HUES64 (cell line): ENCODE measurements at regions not wholly inside any gene's neighbourhood (a gene's known extent, or its start where the extent isn't known, plus 50 kb on each side); places are given as distances from the start of the nearest gene placed in this dataset.
"Not testable (repeated sequence)": the region's sequence is repeated elsewhere in the genome, so short reads cannot be mapped to it uniquely, and the experiment has no call there.

Experiments
- H3K27ac ChIP-seq: 2 replicates; pipeline ENCODE4 v1.7.0; 2013; ENCODE audit warnings: low read depth, low read length, inconsistent platforms
- H3K27me3 ChIP-seq: 2 replicates; pipeline ENCODE4 v1.6.1; 2013; ENCODE audit warnings: mild to moderate bottlenecking, low read length; ENCODE audit not compliant: insufficient read depth
- H3K36me3 ChIP-seq: 2 replicates; pipeline ENCODE4 v1.6.1; 2013; ENCODE audit warnings: mild to moderate bottlenecking, low read length; ENCODE audit not compliant: insufficient read depth
- H3K4me1 ChIP-seq: 2 replicates; pipeline ENCODE4 v1.6.1; 2013; ENCODE audit warnings: mild to moderate bottlenecking, low read length, moderate library complexity; ENCODE audit not compliant: insufficient read depth
- H3K4me3 ChIP-seq: 2 replicates; pipeline ENCODE4 v1.5.1; 2013; ENCODE audit warnings: mild to moderate bottlenecking, low read length, moderate library complexity
- H3K9ac ChIP-seq: 2 replicates; pipeline ENCODE4 v1.6.1; 2013; ENCODE audit warnings: mild to moderate bottlenecking, low read depth, low read length
- H3K9me3 ChIP-seq: 2 replicates; pipeline ENCODE4 v1.6.1; 2013; ENCODE audit warnings: low read depth, low read length; ENCODE audit not compliant: insufficient read depth
- WGBS: fragments of 150-250, 120-280 bp; methylation state at CpG from one replicate; pipeline ENCODE4 v1.1.7; 2013; ENCODE audit warnings: missing lambda C conversion rate; 5-methylcytosine and 5-hydroxymethylcytosine counted together

GRCh38 chr6:151683381-151683780, 124.1 kb upstream of the ESR1 start:
- Histone ChIP-seq H3K4me3 (no peak overlapping the region), H3K9me3 (no peaks in the 10 kb centered on the region), H3K27me3 (no peaks in the 10 kb centered on the region), H3K4me1 (no peaks in the 10 kb centered on the region), H3K9ac (no peak overlapping the region), H3K27ac (no peak overlapping the region), H3K36me3 (no peaks in the 10 kb centered on the region)
- WGBS, result 85% methylated on average over 1 of the region's 1 CpG

GRCh38 chr6:151689499-151690201, 117.8 kb upstream of the ESR1 start:
- no peaks in the 10 kb centered on the region for H3K9me3 ChIP-seq
- H3K27ac ChIP-seq, result no peak overlapping the region
- no peak overlapping the region for H3K9ac ChIP-seq
- WGBS, result 96% methylated on average over 4 of the region's 5 CpGs
- no peaks in the 10 kb centered on the region for H3K27me3 ChIP-seq
- H3K4me3 ChIP-seq, result no peak overlapping the region
- H3K4me1 ChIP-seq, result peaks cover 9% of the 10 kb centered on the region
- H3K36me3 ChIP-seq, result no peaks in the 10 kb centered on the region

- Histone ChIP-seq H3K36me3 (no peaks in the 10 kb centered on the region), H3K4me3 (no peak overlapping the region), H3K27me3 (no peaks in the 10 kb centered on the region), H3K9me3 (no peaks in the 10 kb centered on the region), H3K4me1 (peaks cover 9% of the 10 kb centered on the region), H3K27ac (no peak overlapping the region), H3K9ac (no peak overlapping the region)
- 77% methylated on average over 3 of the region's 4 CpGs for WGBS
These were observed 117.2 kb upstream of the ESR1 start for GRCh38 chr6:151690303-151690702.

GRCh38 chr6:151690768-151691562, 116.5 kb upstream of the ESR1 start:
- Histone ChIP-seq H3K4me3 (no peak overlapping the region), H3K9ac (no peak overlapping the region)
- WGBS, result 94% methylated on average over 8 of the region's 8 CpGs

GRCh38 chr6:151692216-151692615, 115.3 kb upstream of the ESR1 start:
- Histone ChIP-seq H3K4me3 (no peak overlapping the region), H3K9ac (no peak overlapping the region)

More at GRCh38 chr6:151690768-151691562, 116.5 kb upstream of the ESR1 start:
- H3K9me3 ChIP-seq, result no peaks in the 10 kb centered on the region
- no peak overlapping the region for H3K27ac ChIP-seq
- peaks cover 9% of the 10 kb centered on the region for H3K4me1 ChIP-seq
- no peaks in the 10 kb centered on the region for H3K36me3 ChIP-seq
- no peaks in the 10 kb centered on the region for H3K27me3 ChIP-seq

GRCh38 chr6:151693366-151693765, 114.1 kb upstream of the ESR1 start:
- no peaks in the 10 kb centered on the region for H3K36me3 ChIP-seq
- no peak overlapping the region for H3K9ac ChIP-seq
- no peak overlapping the region for H3K4me3 ChIP-seq
- H3K9me3 ChIP-seq, result no peaks in the 10 kb centered on the region
- no peaks in the 10 kb centered on the region for H3K27me3 ChIP-seq
- H3K27ac ChIP-seq, result no peak overlapping the region
- peaks cover 9% of the 10 kb centered on the region for H3K4me1 ChIP-seq
- WGBS, result 97% methylated on average over 5 of the region's 5 CpGs

More at GRCh38 chr6:151692216-151692615, 115.3 kb upstream of the ESR1 start:
- no peak overlapping the region for H3K27ac ChIP-seq
- H3K36me3 ChIP-seq, result no peaks in the 10 kb centered on the region
- WGBS, result 62% methylated on average over 4 of the region's 4 CpGs
- H3K9me3 ChIP-seq, result no peaks in the 10 kb centered on the region
- H3K27me3 ChIP-seq, result no peaks in the 10 kb centered on the region
- peaks cover 9% of the 10 kb centered on the region for H3K4me1 ChIP-seq

- no peaks in the 10 kb centered on the region for H3K27me3 ChIP-seq
- no peak overlapping the region for H3K27ac ChIP-seq
These were observed 112.3 kb upstream of the ESR1 start for GRCh38 chr6:151695156-151695555.

GRCh38 chr6:151696302-151696701, 111.2 kb upstream of the ESR1 start:
- not testable (repeated sequence) for H3K9ac ChIP-seq, H3K4me1 ChIP-seq

More at GRCh38 chr6:151695156-151695555, 112.3 kb upstream of the ESR1 start:
- Histone ChIP-seq H3K9me3 (no peaks in the 10 kb centered on the region), H3K4me3 (no peak overlapping the region), H3K9ac (no peak overlapping the region), H3K4me1 (peaks cover 9% of the 10 kb centered on the region), H3K36me3 (no peaks in the 10 kb centered on the region)

GRCh38 chr6:151698931-151699700, 108.4 kb upstream of the ESR1 start:
- Histone ChIP-seq H3K9ac (no peak overlapping the region), H3K36me3 (no peaks in the 10 kb centered on the region), H3K27ac (no peak overlapping the region), H3K9me3 (no peaks in the 10 kb centered on the region), H3K4me1 (no peaks in the 10 kb centered on the region), H3K27me3 (no peaks in the 10 kb centered on the region), H3K4me3 (no peak overlapping the region)
- 96% methylated on average over 5 of the region's 5 CpGs for WGBS

More at GRCh38 chr6:151696302-151696701, 111.2 kb upstream of the ESR1 start:
- not testable (repeated sequence) for H3K36me3 ChIP-seq, H3K9me3 ChIP-seq, H3K27me3 ChIP-seq, H3K4me3 ChIP-seq, H3K27ac ChIP-seq
- 96% methylated on average over 4 of the region's 4 CpGs for WGBS

GRCh38 chr6:151699719-151700118, 107.8 kb upstream of the ESR1 start:
- Histone ChIP-seq H3K9ac (no peak overlapping the region), H3K9me3 (no peaks in the 10 kb centered on the region), H3K4me1 (no peaks in the 10 kb centered on the region), H3K27me3 (no peaks in the 10 kb centered on the region), H3K27ac (no peak overlapping the region), H3K36me3 (no peaks in the 10 kb centered on the region), H3K4me3 (no peak overlapping the region)
- WGBS, result 96% methylated on average over 2 of the region's 4 CpGs
